Stimulated activated effector memory CD8-positive, alpha-beta T cell treated with anti-CD3 and anti-CD28 coated beads, Interleukin-12 subunit alpha, Interleukin-12 subunit beta, amount 100 ng/mL, for 72 hours (primary cell): ENCODE measurements at regions not wholly inside any gene's neighbourhood (a gene's known extent, or its start where the extent isn't known, plus 50 kb on each side); places are given as distances from the start of the nearest gene placed in this dataset.

Experiments
- ATAC-seq: fragments of 150-1000 bp; cut with Tn5 transposase; 2 replicates; pipeline ENCODE4 v1.10.0; 2021
- DNase-seq, 2 donors: peaks; one replicate each; pipeline ENCODE4 v3.0.0; 2021 to 2022; ENCODE audit warnings: low spot score in 2 of 2
- H3K27ac Mint-ChIP-seq: one replicate; pipeline ENCODE4 v1.8.0; 2022; ENCODE audit warnings: mild to moderate bottlenecking, mixed read lengths
- H3K36me3 Mint-ChIP-seq: one replicate; pipeline ENCODE4 v1.8.0; 2022; ENCODE audit warnings: mild to moderate bottlenecking, mixed read lengths
- H3K4me1 Mint-ChIP-seq: one replicate; pipeline ENCODE4 v1.8.0; 2022; ENCODE audit warnings: mixed read lengths
- H3K4me3 Mint-ChIP-seq: one replicate; pipeline ENCODE4 v1.8.0; 2022; ENCODE audit warnings: mild to moderate bottlenecking, mixed read lengths
- H3K9me3 Mint-ChIP-seq: one replicate; pipeline ENCODE4 v1.8.0; 2022; ENCODE audit warnings: mixed read lengths

- DNase-seq = no peak
- H3K4me1 Mint-ChIP-seq = no peaks in the 10 kb centered on the region
- peaks cover 5% of the 10 kb centered on the region for H3K9me3 Mint-ChIP-seq
- H3K4me3 Mint-ChIP-seq = no peak overlapping the region
- no peak overlapping the region for H3K27ac Mint-ChIP-seq
- no peak for ATAC-seq
- H3K36me3 Mint-ChIP-seq = no peaks in the 10 kb centered on the region
Observed at GRCh38 chr9:100927763-100928162, 100.8 kb upstream of the PLPPR1 start.

DNA sequence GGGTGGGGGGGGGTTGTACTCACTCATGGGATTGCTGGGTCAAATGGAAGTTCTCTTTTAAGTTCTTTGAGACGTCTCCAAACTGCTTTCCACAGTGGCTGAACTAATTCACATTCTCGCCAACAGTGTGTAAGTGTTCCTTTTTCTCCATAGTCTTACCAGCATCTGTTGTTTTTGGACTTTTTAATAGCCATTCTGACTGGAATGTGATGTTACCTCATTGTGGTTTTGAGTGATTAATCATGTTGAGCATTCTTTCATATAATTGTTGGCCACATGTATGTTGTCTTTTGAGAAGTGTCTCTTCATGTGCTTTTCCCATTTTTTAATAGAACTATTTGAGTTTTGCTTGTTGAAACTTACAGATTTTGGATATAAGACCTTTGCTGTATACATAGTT is 94.9 kb upstream of the PLPPR1 start:
- H3K4me3 Mint-ChIP-seq = no peak overlapping the region
- H3K4me1 Mint-ChIP-seq = no peaks in the 10 kb centered on the region
- H3K9me3 Mint-ChIP-seq = peaks cover 13% of the 10 kb centered on the region
- ATAC-seq (no peak), DNase-seq (no peak)
- no peak overlapping the region for H3K27ac Mint-ChIP-seq
- H3K36me3 Mint-ChIP-seq = no peaks in the 10 kb centered on the region

DNA sequence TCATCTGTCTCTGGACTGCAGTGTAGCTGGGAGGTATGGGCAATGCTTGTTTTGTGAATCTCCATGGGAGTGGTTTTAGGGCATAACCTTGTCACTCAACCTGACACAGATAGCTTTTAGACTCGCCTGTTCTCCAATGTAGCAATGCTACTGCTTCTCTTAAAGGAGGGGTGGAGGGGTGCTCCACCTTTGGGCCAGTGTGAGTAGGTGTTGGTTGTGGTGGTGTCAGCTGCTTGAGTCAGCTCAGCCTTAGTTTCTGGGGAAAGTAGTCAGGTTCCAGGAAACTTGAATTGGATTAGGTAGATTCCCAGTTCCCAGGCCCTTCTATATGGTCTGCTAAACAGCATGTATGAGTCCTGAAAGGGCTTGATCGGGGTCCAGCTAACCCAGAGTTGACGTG is 91.1 kb upstream of the PLPPR1 start:
- Mint-ChIP-seq H3K36me3 (no peaks in the 10 kb centered on the region), H3K4me1 (no peaks in the 10 kb centered on the region)

DNA sequence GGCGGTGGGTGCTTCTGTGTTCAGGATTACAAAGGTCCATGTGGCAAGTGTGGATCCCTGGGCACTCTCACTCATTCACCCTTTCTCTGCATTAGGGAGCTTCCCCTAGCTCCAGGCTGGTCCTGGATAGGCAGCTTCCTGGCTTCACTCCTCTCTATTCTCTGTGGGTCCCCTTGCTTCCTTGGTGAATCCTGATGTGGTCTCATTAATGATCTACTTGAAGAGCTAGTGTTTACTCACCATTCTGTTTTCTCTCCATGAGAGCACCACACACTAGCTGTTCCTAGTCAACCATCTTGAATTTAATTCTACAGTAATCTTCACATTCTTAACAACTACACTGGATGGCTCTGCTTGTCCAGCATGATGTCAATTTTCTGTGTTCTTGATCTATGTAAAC is 90.0 kb upstream of the PLPPR1 start:
- Mint-ChIP-seq H3K36me3 (no peaks in the 10 kb centered on the region), H3K9me3 (peaks cover 9% of the 10 kb centered on the region), H3K27ac (no peak overlapping the region), H3K4me1 (no peaks in the 10 kb centered on the region), H3K4me3 (no peak overlapping the region)
- DNase-seq (no peak), ATAC-seq (no peak)

More for the DNA sequence above, 91.1 kb upstream of the PLPPR1 start:
- no peak overlapping the region for H3K4me3 Mint-ChIP-seq
- no peak for DNase-seq
- ATAC-seq = no peak
- H3K9me3 Mint-ChIP-seq = peaks cover 13% of the 10 kb centered on the region
- H3K27ac Mint-ChIP-seq = no peak overlapping the region

- Mint-ChIP-seq H3K4me1 (no peaks in the 10 kb centered on the region), H3K36me3 (no peaks in the 10 kb centered on the region), H3K27ac (no peak overlapping the region), H3K9me3 (peaks cover 9% of the 10 kb centered on the region), H3K4me3 (no peak overlapping the region)
- DNase-seq (no peak), ATAC-seq (no peak)
Observed at GRCh38 chr9:100939636-100940035, 88.9 kb upstream of the PLPPR1 start.

DNA sequence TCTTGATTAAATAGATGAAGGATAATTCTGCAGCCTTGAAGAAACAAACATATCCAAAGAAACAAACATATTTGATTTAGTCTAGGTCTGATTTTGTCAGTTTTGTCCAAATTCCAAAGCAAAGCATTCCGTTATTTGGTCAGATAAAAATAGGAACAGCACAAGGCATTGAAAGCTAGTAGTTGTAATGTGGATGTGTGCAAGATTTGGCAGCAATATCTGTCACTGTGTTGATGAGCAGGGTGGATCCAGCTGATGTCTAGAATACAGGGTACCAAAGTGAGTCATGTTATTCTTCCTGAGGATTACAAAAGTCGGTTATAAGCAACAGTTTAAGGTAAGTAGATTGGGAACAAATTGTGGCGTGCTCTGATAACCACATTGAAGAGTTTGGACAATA is 69.3 kb upstream of the PLPPR1 start:
- no peak overlapping the region for H3K4me3 Mint-ChIP-seq
- ATAC-seq = no peak
- no peak overlapping the region for H3K27ac Mint-ChIP-seq
- no peak for DNase-seq
- H3K9me3 Mint-ChIP-seq = peaks cover 12% of the 10 kb centered on the region
- H3K4me1 Mint-ChIP-seq = no peaks in the 10 kb centered on the region
- H3K36me3 Mint-ChIP-seq = no peaks in the 10 kb centered on the region
